ENCODE measurements at regions not wholly inside any gene's neighbourhood (a gene's known extent, or its start where the extent isn't known, plus 50 kb on each side); places are given as distances from the start of the nearest gene placed in this dataset.

DNA sequence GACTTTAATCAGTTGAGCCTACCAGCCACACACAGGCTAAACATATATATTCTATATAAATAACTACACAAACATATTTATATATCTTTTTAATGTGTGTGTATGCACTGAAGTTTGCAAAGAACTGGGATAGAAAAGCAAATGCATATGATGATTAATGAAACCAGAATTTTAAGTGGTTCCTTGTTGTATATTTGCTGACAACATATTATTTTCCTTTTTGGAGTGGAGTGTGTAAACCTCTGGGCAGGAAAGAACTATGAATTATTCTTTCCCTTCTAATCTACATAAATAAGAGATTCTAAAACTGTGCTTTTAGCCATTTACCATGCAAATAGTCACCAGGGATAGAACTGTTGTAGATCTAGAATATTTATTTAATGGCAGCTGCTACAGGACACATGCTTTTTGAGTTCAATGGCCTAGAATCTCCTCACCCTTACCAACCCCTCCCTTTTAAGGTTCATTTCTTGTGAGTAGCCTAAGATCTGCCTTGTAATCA is 187.6 kb downstream of the BACH1 start:
- Histone ChIP-seq H2BK20ac (ENCODE audit: low read depth, low read length, poor library complexity, severe bottlenecking) (no peak overlapping the region), H3K4me1 (ENCODE audit: insufficient read depth, low read length) (peaks cover 4% of the 10 kb centered on the region; the same call in 1 of the 2 replicates), H3K23me2 (ENCODE audit: insufficient read length, low read depth, low read length, poor library complexity, severe bottlenecking) (no peaks in the 10 kb centered on the region), H3K4me2 (ENCODE audit: insufficient read depth, insufficient read length, low read length) (no peak overlapping the region), H3K27me3 (ENCODE audit: insufficient read depth, low read length) (no peaks in the 10 kb centered on the region), H4K20me1 (ENCODE audit: control insufficient read depth, insufficient read depth, insufficient read length) (no peaks in the 10 kb centered on the region), H4K8ac (replicated peaks; ENCODE audit: insufficient read length, low read depth, low read length) (no peak overlapping the region), H4K5ac (ENCODE audit: insufficient read length, low read depth, low read length) (no peak overlapping the region), H2BK12ac (ENCODE audit: insufficient read length, low read depth, low read length) (no peak overlapping the region), H3K23ac (ENCODE audit: insufficient read length, low read depth, low read length) (no peak overlapping the region), H2AFZ (ENCODE audit: low read length) (no peak overlapping the region), H3K79me1 (ENCODE audit: insufficient read depth, low read depth, low read length, poor library complexity, severe bottlenecking) (no peaks in the 10 kb centered on the region), H3K14ac (ENCODE audit: insufficient read depth, low read length) (no peak overlapping the region), H2BK5ac (ENCODE audit: insufficient read length, low read length) (no peak overlapping the region), H3K79me2 (ENCODE audit: insufficient read depth, low read length) (no peaks in the 10 kb centered on the region), H3T11ph (ENCODE audit: low read length) (no peak overlapping the region), H2BK15ac (ENCODE audit: low read depth, low read length) (no peak overlapping the region), H3K18ac (ENCODE audit: insufficient read length, low read depth, low read length) (no peak overlapping the region), H4K91ac (ENCODE audit: insufficient read length, low read depth, low read length) (no peak overlapping the region), H3K27ac (ENCODE audit: insufficient read length, low read depth, low read length) (no peak overlapping the region), H3K9me3 (ENCODE audit: control insufficient read depth, low read depth, low read length) (no peaks in the 10 kb centered on the region), H3K4ac (ENCODE audit: low read depth, low read length) (no peak overlapping the region), H2AK5ac (ENCODE audit: insufficient read length, low read length) (no peak overlapping the region), H3K9ac (ENCODE audit: extremely low read depth, insufficient read length, low read length) (no peak overlapping the region), H3K56ac (ENCODE audit: insufficient read length, low read depth, low read length) (no peak overlapping the region), H2BK120ac (ENCODE audit: low read depth, low read length, poor library complexity, severe bottlenecking) (no peak overlapping the region)
- peaks cover 0 to 5% (median 4%) of the 10 kb centered on the region in 3 experiments; a peak in 3 of 7 replicates for H3K36me3 Mint-ChIP-seq (ENCODE audit: insufficient read depth in 1 of 3, low read depth in 3 of 3)
- H3K27ac Mint-ChIP-seq, result peak overlapping the region; percentile 43 to 82 (median 72); a peak in 4 of 7 replicates
- no peak overlapping the region for H3K4me3 Mint-ChIP-seq
- TF ChIP-seq CTCF (conservative IDR thresholded peaks at IDR 0.05), result no peak
- H3K9me3 Mint-ChIP-seq, result peaks cover 0 to 10% of the 10 kb centered on the region in 2 experiments; a peak in 2 of 5 replicates
- no peak for DNase-seq
- H3K4me1 Mint-ChIP-seq, result peaks cover 14 to 17% of the 10 kb centered on the region in 2 experiments
- H3K27me3 Mint-ChIP-seq (ENCODE audit: low read depth), result no peaks in the 10 kb centered on the region; the same call in 1 of the 2 replicates
